CD4-positive, CD25-positive, alpha-beta regulatory T cell (primary cell): ENCODE measurements at regions not wholly inside any gene's neighbourhood (a gene's known extent, or its start where the extent isn't known, plus 50 kb on each side); places are given as distances from the start of the nearest gene placed in this dataset.

Experiments used
- ATAC-seq, 2 donors: fragments of 150-1000 bp; cut with Tn5 transposase; one replicate each; pipeline ENCODE4 v1.10.0; 2021; ENCODE audit warnings: low read depth in 2 of 2, moderate number of reproducible peaks in 2 of 2, moderate library complexity in 1 of 2
- DNase-seq, 3 donors: peaks; one replicate each; pipeline versions ENCODE4 v3.0.0 to v3.0.0-alpha.2; 2012 to 2022; ENCODE audit warnings: mixed read lengths in 1 of 3
- H3K27ac ChIP-seq: one replicate; pipeline ENCODE4 v1.7.0; 2013; ENCODE audit warnings: mild to moderate bottlenecking, low read length; ENCODE audit not compliant: insufficient read depth, poor library complexity, severe bottlenecking
- H3K27me3 ChIP-seq: one replicate; pipeline ENCODE4 v1.7.0; 2013; ENCODE audit warnings: low read length; ENCODE audit not compliant: control insufficient read depth, insufficient read depth
- H3K36me3 ChIP-seq: one replicate; pipeline ENCODE4 v1.7.0; 2013; ENCODE audit warnings: mild to moderate bottlenecking, low read length, moderate library complexity; ENCODE audit not compliant: control insufficient read depth, insufficient read depth
- H3K4me1 ChIP-seq: 2 replicates; pipeline ENCODE4 v1.7.0; 2013; ENCODE audit warnings: mild to moderate bottlenecking, low read length; ENCODE audit not compliant: insufficient read depth, control insufficient read depth, poor library complexity, severe bottlenecking
- H3K4me3 ChIP-seq: one replicate; pipeline ENCODE4 v1.7.0; 2013; ENCODE audit warnings: low read depth, mild to moderate bottlenecking, low read length, moderate library complexity
- H3K9me3 ChIP-seq, 2 experiments: 1 replicate in 1 of 2; 2 replicates in 1 of 2; pipeline ENCODE4 v1.7.0; 2013; ENCODE audit warnings: low read length in 2 of 2, mild to moderate bottlenecking in 1 of 2, moderate library complexity in 1 of 2; ENCODE audit not compliant: control insufficient read depth in 2 of 2
- H3K27ac Mint-ChIP-seq, 3 donors: one replicate each; pipeline ENCODE4 v1.8.0; 2020 to 2022; ENCODE audit warnings: mild to moderate bottlenecking in 3 of 3, mixed read lengths in 3 of 3, moderate library complexity in 2 of 3
- H3K27me3 Mint-ChIP-seq: one replicate; pipeline ENCODE4 v1.8.0; 2022; ENCODE audit warnings: mild to moderate bottlenecking, mixed read lengths
- H3K36me3 Mint-ChIP-seq: one replicate; pipeline ENCODE4 v1.8.0; 2020; ENCODE audit warnings: mixed read lengths
- H3K4me1 Mint-ChIP-seq, 4 donors: one replicate each; pipeline ENCODE4 v1.8.0; 2020 to 2022; ENCODE audit warnings: mixed read lengths in 4 of 4, mild to moderate bottlenecking in 1 of 4
- H3K4me3 Mint-ChIP-seq, 4 donors: one replicate each; pipeline ENCODE4 v1.8.0; 2020 to 2022; ENCODE audit warnings: mild to moderate bottlenecking in 4 of 4, mixed read lengths in 4 of 4, moderate library complexity in 3 of 4
- H3K9me3 Mint-ChIP-seq, 7 donors: one replicate each; pipeline ENCODE4 v1.8.0; 2020 to 2022; ENCODE audit warnings: mixed read lengths in 7 of 7, mild to moderate bottlenecking in 3 of 7, moderate library complexity in 2 of 7

DNA sequence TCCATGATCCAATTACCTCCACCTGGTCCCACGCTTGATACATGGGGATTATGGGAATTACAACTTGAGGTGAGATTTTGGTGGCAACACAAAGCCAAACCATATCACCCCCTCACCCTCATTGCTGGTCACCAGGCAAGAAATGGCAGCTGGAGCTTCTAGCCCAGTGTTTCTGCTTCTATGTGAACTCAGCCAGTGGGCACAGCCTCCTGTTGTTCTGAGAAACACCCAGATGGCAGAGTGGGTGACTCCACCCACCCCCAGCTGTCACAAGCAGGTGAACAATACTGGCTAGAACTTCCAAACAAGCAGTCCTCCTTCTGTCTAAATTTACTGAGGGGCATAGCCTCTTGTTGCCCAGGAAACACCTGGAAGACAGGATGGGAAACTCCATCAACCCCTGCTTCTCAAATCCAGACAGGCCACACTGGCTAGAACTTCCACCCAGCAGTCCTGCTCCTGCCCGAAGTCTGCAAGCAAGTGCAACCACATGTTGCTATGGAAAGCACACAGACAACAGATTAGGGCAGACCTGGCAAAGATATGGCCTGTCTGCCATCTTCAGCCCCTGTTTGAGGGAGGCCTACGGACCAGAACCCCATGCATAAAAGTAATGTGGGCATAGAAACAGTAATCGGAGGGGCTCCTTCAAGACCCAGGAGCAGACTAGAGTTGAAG is 114.1 kb downstream of the DTWD1 start:
- ATAC-seq: no peak

DNA sequence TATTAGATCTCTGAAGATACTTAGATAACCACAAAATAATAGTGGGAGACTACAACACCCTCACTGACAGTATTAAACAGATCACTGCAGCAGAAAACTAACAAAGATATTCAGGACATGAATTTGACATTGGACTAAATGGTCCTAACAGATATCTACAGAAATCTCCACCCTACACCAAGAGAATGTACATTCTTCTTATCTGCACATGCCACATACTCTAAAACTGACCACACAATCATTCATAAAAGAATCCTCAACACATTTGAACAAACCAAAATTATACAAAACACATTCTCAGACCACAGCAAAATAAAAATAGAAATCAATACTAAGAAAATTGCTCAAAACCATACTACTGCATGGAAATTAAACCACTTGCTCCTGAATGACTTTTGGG is 116.3 kb downstream of the DTWD1 start:
- Histone ChIP-seq H3K27me3 (no peaks in the 10 kb centered on the region), H3K4me3 (no peak overlapping the region), H3K4me1 (no peaks in the 10 kb centered on the region), H3K27ac (no peak overlapping the region), H3K36me3 (no peaks in the 10 kb centered on the region), H3K9me3 (no peaks in the 10 kb centered on the region)
- H3K27ac Mint-ChIP-seq: no peak overlapping the region
- ATAC-seq (no peak), DNase-seq (no peak)
- H3K4me3 Mint-ChIP-seq: no peak overlapping the region
- no peaks in the 10 kb centered on the region for H3K27me3 Mint-ChIP-seq
- peaks cover 0 to 5% (median 0%) of the 10 kb centered on the region in 7 donors for H3K9me3 Mint-ChIP-seq
- H3K36me3 Mint-ChIP-seq: no peaks in the 10 kb centered on the region
- no peaks in the 10 kb centered on the region for H3K4me1 Mint-ChIP-seq

More for the DNA sequence above, 114.1 kb downstream of the DTWD1 start:
- peaks cover 0 to 5% (median 0%) of the 10 kb centered on the region in 7 donors for H3K9me3 Mint-ChIP-seq
- Histone ChIP-seq H3K36me3 (no peaks in the 10 kb centered on the region), H3K9me3 (no peaks in the 10 kb centered on the region), H3K4me3 (no peak overlapping the region), H3K4me1 (no peaks in the 10 kb centered on the region), H3K27ac (no peak overlapping the region), H3K27me3 (no peaks in the 10 kb centered on the region)
- H3K4me1 Mint-ChIP-seq: no peaks in the 10 kb centered on the region
- DNase-seq: no peak
- no peak overlapping the region for H3K4me3 Mint-ChIP-seq
- H3K27ac Mint-ChIP-seq: no peak overlapping the region
- H3K36me3 Mint-ChIP-seq: no peaks in the 10 kb centered on the region
- H3K27me3 Mint-ChIP-seq: peaks cover 5% of the 10 kb centered on the region

- Histone ChIP-seq H3K27me3 (no peaks in the 10 kb centered on the region), H3K4me1 (no peaks in the 10 kb centered on the region), H3K4me3 (no peak overlapping the region), H3K36me3 (no peaks in the 10 kb centered on the region), H3K9me3 (no peaks in the 10 kb centered on the region), H3K27ac (no peak overlapping the region)
- Mint-ChIP-seq H3K4me3 (no peak overlapping the region), H3K36me3 (no peaks in the 10 kb centered on the region), H3K27me3 (no peaks in the 10 kb centered on the region), H3K27ac (no peak overlapping the region), H3K4me1 (no peaks in the 10 kb centered on the region), H3K9me3 (peaks cover 0 to 6% (median 1%) of the 10 kb centered on the region in 7 donors)
- no peak for DNase-seq
- no peak for ATAC-seq
Observed at GRCh38 chr15:49741712-49742111, 120.9 kb downstream of the DTWD1 start.

- no peak overlapping the region for H3K4me3 ChIP-seq
- no peak for DNase-seq
- H3K36me3 Mint-ChIP-seq: no peaks in the 10 kb centered on the region
Observed at GRCh38 chr15:49742381-49742780, 121.5 kb downstream of the DTWD1 start.

DNA sequence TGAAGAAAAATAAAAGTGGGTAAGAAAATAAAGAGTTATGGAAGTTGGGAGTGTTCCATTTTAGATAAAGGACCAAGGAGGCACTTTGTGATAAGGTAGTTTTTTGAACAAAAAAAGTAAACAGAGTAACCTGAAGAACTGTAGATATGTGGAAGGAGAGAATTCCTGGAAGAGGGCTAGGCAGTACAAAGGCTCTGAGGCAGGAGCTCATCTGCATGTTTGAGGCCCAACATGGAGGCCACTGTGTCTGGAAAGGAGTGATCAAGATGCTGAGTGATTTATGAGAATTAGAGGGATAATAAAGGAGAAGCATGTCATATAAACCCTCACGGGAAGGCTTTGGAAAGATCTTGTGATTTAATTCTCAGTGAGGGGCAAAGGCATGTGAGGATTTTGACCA is 126.5 kb downstream of the DTWD1 start:
- Histone ChIP-seq H3K27me3 (no peaks in the 10 kb centered on the region), H3K9me3 (no peaks in the 10 kb centered on the region), H3K4me3 (no peak overlapping the region), H3K27ac (no peak overlapping the region), H3K36me3 (no peaks in the 10 kb centered on the region), H3K4me1 (no peaks in the 10 kb centered on the region)
- ATAC-seq (no peak), DNase-seq (no peak)
- Mint-ChIP-seq H3K4me1 (no peaks in the 10 kb centered on the region), H3K27me3 (no peaks in the 10 kb centered on the region), H3K9me3 (peaks cover 0 to 6% (median 0%) of the 10 kb centered on the region in 7 donors), H3K4me3 (no peak overlapping the region), H3K36me3 (no peaks in the 10 kb centered on the region), H3K27ac (no peak overlapping the region)

More at GRCh38 chr15:49742381-49742780, 121.5 kb downstream of the DTWD1 start:
- Histone ChIP-seq H3K36me3 (no peaks in the 10 kb centered on the region), H3K27me3 (no peaks in the 10 kb centered on the region), H3K9me3 (no peaks in the 10 kb centered on the region), H3K4me1 (no peaks in the 10 kb centered on the region), H3K27ac (no peak overlapping the region)
- Mint-ChIP-seq H3K4me3 (no peak overlapping the region), H3K9me3 (peaks cover 0 to 6% (median 1%) of the 10 kb centered on the region in 7 donors), H3K27ac (no peak overlapping the region), H3K27me3 (no peaks in the 10 kb centered on the region), H3K4me1 (no peaks in the 10 kb centered on the region)
- no peak for ATAC-seq

GRCh38 chr15:49748791-49749190 is 127.9 kb downstream of the DTWD1 start:
- no peak for DNase-seq
- no peak overlapping the region for H3K4me3 ChIP-seq
- Mint-ChIP-seq H3K36me3 (no peaks in the 10 kb centered on the region), H3K4me3 (no peak overlapping the region), H3K4me1 (no peaks in the 10 kb centered on the region), H3K27ac (no peak overlapping the region), H3K9me3 (peaks cover 0 to 6% (median 1%) of the 10 kb centered on the region in 7 donors), H3K27me3 (no peaks in the 10 kb centered on the region)
- no peak overlapping the region for H3K27ac ChIP-seq
- no peaks in the 10 kb centered on the region for H3K9me3 ChIP-seq
- no peaks in the 10 kb centered on the region for H3K27me3 ChIP-seq
- no peaks in the 10 kb centered on the region for H3K4me1 ChIP-seq
- ATAC-seq: no peak
- H3K36me3 ChIP-seq: no peaks in the 10 kb centered on the region

GRCh38 chr15:49750553-49750952 is 129.7 kb downstream of the DTWD1 start:
- H3K27me3 ChIP-seq: no peaks in the 10 kb centered on the region
- no peaks in the 10 kb centered on the region for H3K36me3 ChIP-seq
- Mint-ChIP-seq H3K4me1 (no peaks in the 10 kb centered on the region), H3K27me3 (no peaks in the 10 kb centered on the region), H3K4me3 (no peak overlapping the region), H3K9me3 (peaks cover 0 to 6% (median 1%) of the 10 kb centered on the region in 7 donors), H3K36me3 (no peaks in the 10 kb centered on the region), H3K27ac (no peak overlapping the region)
- H3K27ac ChIP-seq: no peak overlapping the region
- H3K4me3 ChIP-seq: no peak overlapping the region
- H3K9me3 ChIP-seq: no peaks in the 10 kb centered on the region
- ATAC-seq (no peak), DNase-seq (no peak)
- H3K4me1 ChIP-seq: no peaks in the 10 kb centered on the region

DNA sequence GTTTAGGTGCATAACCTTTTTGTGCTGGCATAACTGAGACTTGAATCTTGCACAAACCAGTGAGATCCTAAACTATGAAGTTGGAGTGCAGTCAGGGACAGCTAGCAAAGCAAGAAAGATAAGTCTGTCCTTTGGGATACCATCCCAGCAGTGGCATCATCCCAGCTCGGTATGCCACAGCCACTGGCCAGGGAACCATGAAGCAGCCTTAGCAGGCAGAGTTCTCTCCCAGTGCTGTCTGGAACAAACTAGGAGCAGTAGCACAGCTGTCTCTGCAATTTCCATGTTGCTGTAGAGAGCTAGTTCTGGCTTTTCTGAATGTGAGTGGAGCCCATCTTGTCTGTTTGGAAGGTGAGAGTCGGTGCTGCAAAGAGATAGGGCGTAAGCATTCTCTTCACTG is 130.3 kb downstream of the DTWD1 start:
- no peaks in the 10 kb centered on the region for H3K9me3 ChIP-seq

More for the DNA sequence above, 130.3 kb downstream of the DTWD1 start:
- DNase-seq: no peak
- no peak overlapping the region for H3K27ac ChIP-seq
- Mint-ChIP-seq H3K4me3 (no peak overlapping the region), H3K36me3 (no peaks in the 10 kb centered on the region), H3K9me3 (peaks cover 0 to 3% (median 1%) of the 10 kb centered on the region in 7 donors), H3K27me3 (no peaks in the 10 kb centered on the region), H3K27ac (no peak overlapping the region), H3K4me1 (no peaks in the 10 kb centered on the region)
- no peaks in the 10 kb centered on the region for H3K4me1 ChIP-seq
- H3K4me3 ChIP-seq: no peak overlapping the region
- H3K36me3 ChIP-seq: no peaks in the 10 kb centered on the region
- no peaks in the 10 kb centered on the region for H3K27me3 ChIP-seq
- ATAC-seq: no peak
